ENCODE measurements at regions not wholly inside any gene's neighbourhood (a gene's known extent, or its start where the extent isn't known, plus 50 kb on each side); places are given as distances from the start of the nearest gene placed in this dataset.
"Not testable (repeated sequence)": the region's sequence is repeated elsewhere in the genome, so short reads cannot be mapped to it uniquely, and the experiment has no call there.

GRCh38 chr1:149423122-149423521, 51.7 kb upstream of the NBPF19 start:
- DNase-seq; H3K36me3 ChIP-seq (ENCODE audit: low read depth); H3F3A ChIP-seq (ENCODE audit: insufficient read depth, low read depth); intact Hi-C loops (cut with micrococcal nuclease; ENCODE audit: unreplicated experiment); H3K9me3 ChIP-seq (ENCODE audit: insufficient read depth, low read depth); H4K20me1 ChIP-seq (ENCODE audit: insufficient read depth); CTCF ChIA-PET; H3K27me3 ChIP-seq (ENCODE audit: insufficient read depth, low read depth); H3K4me3 ChIP-seq; POLR2A ChIA-PET (ENCODE audit: unreplicated experiment); H3K4me2 ChIP-seq; H2AFZ ChIP-seq; H3K4me1 ChIP-seq (replicated peaks; ENCODE audit: insufficient read depth); H3K79me2 ChIP-seq (ENCODE audit: low read depth); H3K9me2 ChIP-seq (ENCODE audit: insufficient read depth); H3K27ac ChIP-seq; BruUV-seq (replicated peaks): not testable (repeated sequence)

All from PC-9 (cell line).